Hindlimb muscle (tissue), 1 donor: ENCODE measurements at regions not wholly inside any gene's neighbourhood (a gene's known extent, or its start where the extent isn't known, plus 50 kb on each side); places are given as distances from the start of the nearest gene placed in this dataset.
"Not testable (repeated sequence)": the region's sequence is repeated elsewhere in the genome, so short reads cannot be mapped to it uniquely, and the experiment has no call there.

ENCODE experiments used
- DNase-seq: peaks from one replicate; pipeline ENCODE4 v3.0.0-alpha.2; 2013

DNA sequence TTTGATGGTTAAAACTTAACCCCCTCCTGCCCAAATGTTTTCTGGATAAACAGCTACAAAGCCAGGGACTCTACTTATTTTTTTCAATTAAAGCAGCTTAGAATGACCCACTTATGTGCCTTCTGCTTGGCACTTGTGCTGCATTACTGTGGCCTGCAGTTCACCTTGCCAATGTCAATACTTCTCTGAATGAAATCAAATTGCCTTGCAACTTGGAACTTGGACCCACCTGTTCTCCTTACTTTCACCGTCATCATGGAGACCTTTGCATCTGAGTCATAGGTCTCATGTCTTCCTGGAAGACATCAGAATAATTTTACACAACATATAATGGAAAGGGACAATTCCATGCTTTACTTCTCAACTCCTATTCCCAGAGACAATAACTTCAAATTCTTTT is 92.1 kb upstream of the FHL2 start:
- DNase-seq, result no peak

DNA sequence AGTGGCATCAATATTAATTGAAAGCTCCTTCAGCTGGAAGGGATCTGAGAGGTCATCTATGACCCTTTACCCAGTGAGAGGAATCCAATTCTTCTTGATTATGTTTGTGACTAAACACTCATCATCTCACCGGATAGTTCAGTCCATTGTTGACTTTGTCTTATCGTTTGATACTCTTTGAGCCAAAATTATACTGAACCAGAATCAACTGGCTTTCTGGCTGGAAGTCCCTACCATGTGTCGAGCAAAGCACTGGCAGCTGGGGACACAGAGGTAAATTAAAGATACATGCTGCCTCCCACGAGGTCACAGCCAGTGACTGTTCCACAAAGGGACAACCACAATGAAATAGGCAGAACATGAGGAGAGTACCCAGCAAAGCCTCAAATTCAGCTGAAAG is 91.4 kb upstream of the FHL2 start:
- DNase-seq, result no peak

DNA sequence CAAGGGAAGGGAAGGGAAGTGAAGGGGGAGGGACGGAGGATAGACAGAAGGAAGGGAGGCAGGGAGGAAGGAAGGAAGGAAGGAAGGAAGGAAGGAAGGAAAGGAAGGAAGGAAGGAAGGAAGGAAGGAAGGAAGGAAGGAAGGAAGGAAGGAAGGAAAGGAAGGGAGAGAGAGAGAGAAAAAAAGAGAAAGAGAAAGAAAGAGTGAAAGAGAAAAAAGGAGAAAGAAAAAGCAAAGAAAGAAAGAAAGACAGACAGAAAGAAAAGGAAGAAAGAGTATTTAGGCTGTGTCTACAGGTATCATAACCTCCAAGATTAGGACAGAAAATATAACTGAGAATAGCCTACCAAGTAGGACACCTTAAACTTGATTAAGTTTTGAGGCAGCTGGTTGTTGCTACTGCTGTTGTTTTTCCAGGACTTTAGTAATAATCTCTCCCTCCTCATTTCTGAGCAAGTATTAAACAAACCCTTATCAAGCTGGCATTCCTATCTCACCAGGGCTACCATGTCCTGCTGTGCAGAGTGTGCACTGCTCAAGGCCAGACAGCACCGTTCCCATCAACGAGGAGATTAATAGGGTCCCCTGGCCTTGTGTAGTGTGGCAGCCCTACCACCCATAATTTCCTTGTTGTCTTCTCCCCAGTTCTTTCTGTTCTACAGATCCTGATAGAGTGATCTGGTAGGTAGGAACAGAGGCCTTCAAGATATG is 90.5 kb upstream of the FHL2 start:
- no peak for DNase-seq

DNA sequence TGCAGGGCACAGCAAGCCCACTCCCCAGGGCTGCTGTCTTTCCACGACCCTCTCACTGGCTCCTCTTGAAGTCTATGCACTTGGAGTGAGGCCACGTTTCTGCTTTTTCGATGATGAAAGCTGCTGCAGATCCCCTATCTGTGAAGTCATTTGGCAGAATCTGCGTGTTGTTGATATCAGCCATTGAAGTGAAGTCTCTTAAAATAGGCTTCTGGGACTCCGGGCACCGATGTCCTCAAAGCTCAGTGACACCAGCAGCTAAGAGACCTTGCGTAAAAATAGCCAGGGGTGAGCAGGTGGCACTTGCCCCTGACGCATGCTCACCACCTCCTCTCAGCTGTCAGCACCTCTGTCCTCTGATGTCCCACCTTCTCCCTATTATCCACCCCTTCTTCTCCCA is 89.4 kb upstream of the FHL2 start:
- no peak for DNase-seq

DNA sequence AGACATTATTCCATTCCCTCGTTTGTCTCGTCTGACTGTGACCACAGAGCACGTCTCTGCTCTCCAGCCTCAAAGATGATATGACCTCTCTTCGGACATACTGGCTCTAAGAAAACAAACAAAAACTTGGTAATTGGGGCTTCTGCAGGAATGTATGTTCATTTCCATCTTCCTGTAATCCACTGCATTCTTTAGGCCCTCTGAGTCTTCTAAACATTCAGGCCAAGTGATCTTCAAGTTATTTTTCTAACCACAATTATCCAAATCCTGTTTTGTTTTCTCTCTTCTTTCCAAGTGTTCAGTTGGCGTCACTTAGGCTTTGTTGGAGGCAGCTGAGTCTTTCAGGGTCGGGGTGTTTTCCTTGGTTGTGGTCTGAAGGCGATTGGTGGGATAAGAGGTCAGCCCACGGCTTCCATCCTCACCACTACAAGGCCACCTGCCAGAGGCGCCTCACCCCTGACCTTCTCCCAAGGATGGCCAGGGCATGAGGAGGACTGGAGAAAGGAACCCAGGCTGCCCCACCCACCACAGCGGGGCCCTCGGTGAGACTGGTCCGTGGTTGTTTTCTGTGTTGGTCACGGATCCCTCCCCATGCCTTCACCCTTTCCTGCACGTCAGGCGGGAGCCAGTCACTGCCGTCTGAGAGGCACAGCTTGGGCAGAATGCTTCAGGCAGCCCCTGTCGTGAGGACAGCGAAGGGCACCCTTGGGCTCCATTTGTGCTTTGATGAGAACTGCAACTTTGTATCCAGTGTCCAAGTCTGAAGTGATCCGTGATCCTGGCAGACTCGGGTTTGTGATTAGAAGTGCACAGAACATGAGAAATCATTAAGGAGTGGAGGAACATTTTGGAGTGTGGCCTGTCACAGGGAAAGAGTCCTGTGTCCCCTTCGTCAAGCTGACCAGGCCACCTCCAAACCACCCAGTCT is 88.6 kb upstream of the FHL2 start:
- no peak for DNase-seq

DNA sequence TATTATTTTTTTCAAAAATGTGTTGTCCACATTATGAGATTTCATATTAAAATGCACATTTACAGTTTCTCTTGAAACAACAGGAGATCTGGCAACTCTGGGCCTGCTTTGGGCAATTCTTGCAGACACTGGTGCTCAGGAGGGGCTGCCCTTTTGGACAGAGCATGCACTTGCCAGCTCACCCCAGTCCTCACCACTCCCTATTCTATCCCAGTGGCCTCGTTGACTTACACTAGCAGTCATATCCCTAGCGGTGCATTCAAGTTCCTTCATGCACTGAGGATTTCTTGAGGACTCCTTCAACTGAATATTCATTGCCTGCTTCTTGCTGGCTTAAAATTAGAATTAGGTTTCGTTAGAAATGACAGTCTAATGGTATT is 87.9 kb upstream of the FHL2 start:
- no peak for DNase-seq

DNA sequence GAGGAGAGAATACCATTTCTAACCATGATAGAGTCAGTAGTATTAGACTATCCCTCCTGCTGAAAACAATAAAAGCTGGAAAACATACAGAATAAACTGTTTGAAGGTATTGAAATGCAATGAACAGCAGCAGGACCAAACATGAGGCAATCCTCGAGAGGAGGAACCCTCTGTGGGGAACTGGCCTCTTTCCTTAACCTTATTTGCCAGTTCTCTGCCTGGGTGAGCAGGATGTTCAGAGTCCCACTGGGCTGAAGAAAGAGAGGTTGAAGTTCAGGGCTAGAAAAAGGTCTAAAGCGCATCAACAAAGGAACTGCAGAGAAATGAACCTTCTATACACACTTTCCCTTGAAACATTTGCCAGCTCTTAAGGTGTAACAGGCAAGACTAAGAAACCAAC is 79.8 kb upstream of the FHL2 start:
- no peak for DNase-seq

DNA sequence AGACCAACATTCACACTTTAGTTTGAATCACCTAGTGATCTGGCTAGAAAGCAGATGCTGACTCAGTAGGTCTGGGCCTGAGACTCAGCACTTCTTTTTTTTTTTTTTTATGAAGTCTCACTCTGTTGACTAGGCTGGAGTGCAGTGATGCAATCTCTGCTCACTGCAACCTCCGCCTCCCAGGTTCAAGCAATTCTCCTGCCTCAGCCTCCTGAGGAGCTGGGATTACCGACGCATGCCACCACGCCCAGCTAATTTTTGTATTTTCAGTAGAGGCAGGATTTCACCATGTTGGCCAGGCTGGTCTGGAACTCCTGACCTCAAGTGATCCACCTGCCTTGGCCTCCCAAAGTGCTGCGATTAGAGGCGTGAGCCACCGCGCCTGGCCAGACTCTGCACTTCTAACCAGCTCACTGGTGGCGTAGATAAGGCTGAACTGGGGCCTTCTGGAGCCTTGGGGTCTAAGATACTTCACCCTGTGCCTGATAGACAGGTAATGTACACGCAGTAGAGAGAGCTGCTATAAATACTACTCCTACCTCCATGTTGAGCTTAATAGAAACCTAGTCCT is 78.3 kb upstream of the FHL2 start:
- DNase-seq, result not testable (repeated sequence)

DNA sequence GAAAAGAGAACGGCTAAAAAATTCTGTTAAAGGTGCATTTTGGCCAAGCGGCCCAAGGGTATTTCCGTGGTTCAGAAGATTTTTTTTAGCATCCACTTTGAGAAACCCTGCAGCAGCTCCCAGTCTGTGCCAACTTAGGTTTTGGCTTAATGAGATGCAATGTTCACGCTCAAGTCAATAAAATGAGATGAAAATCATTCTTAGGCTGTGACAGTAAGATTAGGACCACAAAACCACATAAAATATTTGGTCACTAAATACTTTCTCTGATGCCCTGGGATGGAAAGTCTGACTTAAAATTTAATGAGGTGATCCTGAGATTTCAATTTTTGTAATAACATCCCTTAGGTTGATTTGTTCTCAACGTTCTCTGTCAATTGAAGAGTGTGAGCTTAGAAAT is 74.2 kb upstream of the FHL2 start:
- DNase-seq, result no peak

DNA sequence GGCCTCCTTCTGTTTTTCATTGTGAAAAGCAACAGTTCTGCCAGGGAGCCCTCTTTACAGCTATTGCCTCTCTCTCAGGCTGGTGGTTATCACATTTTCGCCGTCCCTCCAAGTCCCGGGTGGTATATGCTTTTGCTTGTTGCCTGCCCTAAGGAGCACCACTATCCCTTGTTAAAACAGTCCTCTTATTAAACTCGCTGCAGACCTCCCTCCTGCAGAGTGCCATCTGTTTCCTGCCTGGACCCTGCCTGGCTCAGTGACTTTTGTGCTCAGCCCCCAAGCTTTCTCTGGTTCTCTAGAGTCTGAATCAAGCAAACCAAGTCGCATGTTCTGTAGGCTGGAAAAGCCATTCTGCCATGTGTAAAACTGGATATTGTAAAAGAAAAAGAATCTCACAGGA is 72.1 kb upstream of the FHL2 start:
- DNase-seq, result no peak

DNA sequence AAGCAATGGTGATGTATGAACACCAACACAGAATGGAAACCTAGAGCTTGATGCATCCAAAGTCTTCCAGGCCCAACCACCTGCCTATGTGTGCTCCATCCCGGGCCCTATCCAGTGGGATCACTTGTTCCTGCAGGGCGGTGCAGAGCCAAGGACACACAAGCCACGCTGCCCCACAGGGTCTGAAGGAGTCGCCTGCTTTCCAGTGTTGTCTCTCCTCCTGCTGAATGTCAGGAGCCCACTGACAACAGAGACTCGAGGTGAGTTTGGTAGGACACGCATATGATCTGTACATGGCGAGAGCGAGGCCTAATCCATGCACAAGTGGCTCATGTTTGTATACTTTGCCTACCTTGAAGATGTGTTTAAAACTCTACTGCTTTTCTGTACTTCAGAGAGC is 70.9 kb upstream of the FHL2 start:
- DNase-seq, result no peak

DNA sequence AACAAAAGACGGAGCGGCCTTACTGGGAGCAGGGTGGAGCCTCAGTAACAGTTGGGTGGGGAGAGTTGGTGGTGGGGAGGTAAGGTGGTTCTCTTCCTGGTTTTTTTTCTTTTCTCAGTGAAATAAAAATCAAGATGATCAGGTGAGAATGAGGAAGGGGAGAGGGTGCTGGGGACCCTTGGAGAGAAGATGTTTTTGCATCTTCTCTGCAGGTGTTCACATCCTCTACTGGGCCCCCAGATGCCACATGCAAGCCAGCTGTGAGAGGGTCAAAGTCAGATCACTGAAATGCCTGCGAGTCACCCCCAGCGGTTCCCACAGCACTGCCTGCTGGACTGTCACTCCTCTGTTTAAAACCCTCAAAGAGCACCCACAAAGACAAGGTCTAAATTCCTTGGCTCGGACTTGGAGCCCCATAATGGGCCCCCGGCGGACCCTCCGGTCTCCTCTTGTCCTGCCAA is 69.8 kb upstream of the FHL2 start:
- DNase-seq, result no peak

DNA sequence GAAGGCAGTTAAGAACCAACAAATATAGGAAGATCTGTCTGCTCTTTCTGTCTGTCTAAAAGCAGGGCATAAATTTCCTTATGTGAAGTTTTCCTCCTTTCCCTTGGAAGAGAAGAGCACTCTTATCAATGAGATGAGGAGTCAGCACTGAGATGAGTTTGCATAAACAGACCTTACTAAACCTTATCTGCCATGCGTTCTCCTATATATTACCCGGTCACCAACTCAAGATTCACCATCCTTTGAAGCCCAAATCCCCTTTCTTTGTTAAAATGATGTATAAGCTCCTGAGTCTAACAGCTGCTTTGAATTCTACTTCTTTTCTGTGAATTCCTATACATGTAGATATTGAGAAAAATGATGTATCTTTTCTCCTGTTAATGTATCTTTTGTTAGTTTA is 65.5 kb upstream of the FHL2 start:
- no peak for DNase-seq

DNA sequence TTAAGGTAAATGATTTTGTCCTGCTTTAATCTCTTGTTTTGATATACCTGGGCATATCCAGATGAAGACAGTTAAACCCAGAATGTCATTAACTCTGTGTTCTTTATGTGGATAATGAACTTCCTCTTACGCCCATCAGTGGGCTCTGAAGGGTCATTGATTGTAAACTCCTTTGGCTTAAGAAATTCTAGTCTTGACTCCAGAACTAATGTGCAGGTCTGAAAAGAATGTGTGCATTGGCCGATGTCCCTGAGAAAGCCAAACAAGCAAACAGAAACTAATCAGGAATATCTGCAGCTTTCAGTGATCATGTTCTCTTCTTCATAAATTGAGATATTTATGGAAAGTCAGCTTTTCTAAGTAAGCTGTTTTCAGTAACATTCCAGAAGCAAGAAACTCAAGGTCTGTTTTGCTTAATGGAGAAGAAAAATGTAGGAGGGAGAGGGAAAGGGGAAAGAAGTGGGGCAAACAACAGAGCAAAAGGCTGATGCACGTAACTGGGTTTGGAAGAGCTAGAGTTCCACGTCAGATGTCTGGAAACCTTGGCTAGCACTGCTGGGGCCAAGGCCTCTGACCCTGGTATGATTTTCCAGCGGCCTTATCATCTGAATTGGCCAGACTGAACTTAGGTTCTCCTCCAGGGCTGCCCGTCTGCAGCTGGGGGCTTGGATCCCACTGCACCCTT is 61.3 kb upstream of the FHL2 start:
- DNase-seq, result no peak

DNA sequence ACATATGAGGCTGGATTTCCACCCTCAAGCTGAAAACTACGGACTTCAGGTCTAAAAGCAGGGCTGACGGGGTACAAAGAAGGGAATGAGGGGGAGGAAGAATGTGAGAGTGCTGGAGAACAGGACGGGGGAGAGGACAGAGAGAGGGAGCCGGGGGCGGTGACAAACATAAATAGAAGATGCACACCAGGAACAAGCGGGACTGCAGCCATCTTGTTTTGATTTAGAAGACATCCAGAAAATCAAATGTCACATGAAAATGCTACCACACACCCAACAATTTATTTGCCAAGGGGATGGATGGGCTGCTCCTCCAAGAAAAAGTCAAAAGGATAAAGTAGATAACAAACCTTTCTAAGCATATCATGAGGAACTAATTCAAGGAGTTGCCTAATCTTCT is 59.2 kb upstream of the FHL2 start:
- DNase-seq, result no peak

DNA sequence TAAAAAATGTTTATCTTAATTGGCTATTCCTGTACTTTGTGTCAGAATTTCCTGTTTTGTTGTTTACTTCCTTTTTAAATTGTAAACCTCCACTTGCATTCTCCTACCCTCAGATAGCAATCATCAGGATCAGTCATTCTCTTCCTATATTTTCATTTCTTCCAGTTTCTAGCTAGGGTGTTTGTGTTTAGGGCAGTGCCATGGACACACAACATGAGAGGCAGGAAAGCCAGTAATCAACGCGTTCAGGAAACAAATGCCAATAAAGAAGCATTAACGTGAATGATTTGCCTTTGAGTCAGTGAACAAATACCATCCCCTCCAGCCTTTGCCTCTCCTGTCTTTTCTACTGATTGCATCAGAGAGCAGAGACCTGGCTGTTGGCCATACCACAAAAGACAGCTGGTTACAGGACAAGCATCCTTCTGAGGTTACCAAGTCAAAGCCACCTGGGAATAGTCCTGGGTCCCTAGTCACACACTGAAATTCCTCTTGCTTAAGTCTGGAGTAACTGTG is 56.7 kb upstream of the FHL2 start:
- DNase-seq, result no peak

DNA sequence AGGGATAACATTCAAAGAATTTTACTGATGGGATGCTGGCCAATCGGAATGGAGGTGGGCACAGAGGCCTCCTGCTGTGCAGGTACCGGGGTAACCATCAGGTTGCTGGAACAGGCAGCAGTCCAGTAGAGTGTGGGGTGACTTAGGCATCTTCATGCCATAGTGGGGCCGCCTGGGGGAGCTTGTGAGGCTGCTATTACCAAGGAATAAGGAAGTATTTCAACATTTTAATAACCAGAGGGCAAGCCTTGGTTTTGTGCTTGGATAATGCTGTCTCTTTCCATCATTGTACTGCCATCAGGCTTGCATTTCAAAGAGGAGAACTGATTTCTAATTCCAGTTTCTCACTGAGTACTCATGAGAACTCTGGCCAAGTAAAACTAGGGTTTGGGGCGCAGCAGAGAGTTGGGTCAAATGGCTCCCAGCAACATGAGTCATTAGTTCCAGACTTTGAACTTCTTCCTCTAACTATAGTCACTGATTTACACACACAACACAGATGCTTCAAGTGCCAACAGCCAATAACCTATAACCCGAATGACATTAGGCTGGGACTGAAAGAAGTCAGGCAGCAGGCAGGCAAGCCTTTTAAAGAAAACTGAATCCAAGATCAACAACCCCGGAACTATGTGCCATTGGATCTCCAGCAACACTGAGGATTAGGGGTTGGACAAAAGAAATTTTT is 56.1 kb upstream of the FHL2 start:
- no peak for DNase-seq

DNA sequence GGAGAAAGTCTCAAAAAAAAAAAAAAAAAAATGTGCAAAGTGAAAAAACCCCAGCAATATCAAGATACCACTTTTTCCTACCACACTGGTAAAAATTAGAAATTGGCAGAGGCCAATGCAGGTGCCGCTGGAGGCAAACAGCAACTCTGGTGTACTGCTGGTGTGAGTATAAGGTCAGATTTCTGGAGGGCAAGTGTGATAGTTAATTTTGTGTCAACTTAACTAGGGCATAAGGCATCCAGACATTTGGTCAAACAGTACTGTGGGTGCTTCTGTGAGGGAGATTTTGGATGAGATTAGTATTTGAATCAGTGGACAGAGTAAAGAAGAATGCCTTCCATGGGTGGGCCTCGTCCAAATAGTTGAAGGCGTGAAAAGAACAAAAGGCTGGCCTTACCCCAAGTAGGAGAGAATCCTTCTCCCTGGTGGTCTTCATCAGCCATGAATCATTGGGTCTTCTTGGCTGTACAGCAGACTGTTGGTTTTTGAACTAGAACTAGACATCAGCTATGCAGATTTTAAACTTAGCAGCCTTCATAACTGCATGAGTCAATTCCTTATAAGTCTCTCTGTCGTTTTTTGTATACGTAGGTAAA is 52.8 kb upstream of the FHL2 start:
- DNase-seq, result no peak

DNA sequence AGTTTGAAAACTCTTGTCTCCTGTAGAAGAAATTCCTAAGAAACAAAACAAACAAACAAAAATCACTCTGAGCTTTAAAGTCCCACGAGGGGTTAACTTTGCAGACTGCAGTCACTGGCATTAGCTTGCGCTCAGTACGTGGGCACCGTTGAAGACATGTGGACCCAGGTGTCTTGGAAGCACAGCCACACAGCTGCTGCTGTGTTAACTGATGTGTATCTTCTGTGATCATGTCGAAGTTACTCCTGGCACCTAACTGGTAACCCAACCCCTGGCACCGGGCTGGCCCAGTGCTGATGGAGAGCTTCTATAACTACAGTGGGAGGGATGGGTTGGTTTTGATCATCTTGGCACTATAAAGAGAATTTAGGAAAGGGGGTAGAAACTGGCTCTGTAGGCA is 51.6 kb upstream of the FHL2 start:
- DNase-seq, result no peak

DNA sequence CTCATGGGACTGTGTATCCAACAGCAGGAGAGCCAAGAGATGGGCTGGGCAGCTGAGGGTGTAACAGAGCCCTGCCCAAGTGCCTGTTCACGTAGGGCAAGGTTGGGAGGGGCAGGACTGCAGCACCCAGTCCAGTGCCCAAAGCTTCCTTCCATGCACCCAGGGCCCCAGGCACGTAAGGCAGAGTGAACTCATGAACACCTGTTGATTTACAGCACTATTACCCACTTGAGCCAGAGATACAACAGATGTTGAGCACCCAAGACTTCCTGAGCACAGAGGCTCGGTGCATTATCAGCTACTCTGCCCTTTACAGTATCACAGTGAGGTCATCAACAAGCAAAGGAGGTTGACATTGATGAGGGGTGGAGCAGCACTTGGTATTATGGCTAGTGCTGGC is 50.2 kb upstream of the FHL2 start:
- DNase-seq, result no peak
